Activated naive CD8-positive, alpha-beta T cell treated with anti-CD3 and anti-CD28 coated beads, Interleukin-2, amount 50 U/mL, for 24 hours (primary cell): ENCODE measurements at regions not wholly inside any gene's neighbourhood (a gene's known extent, or its start where the extent isn't known, plus 50 kb on each side); places are given as distances from the start of the nearest gene placed in this dataset.

Experiments used
- ATAC-seq: fragments of 150-1000 bp; cut with Tn5 transposase; one replicate; pipeline ENCODE4 v1.10.0; 2021
- DNase-seq: peaks from one replicate; pipeline ENCODE4 v3.0.0; 2021
- H3K27ac Mint-ChIP-seq: one replicate; pipeline ENCODE4 v1.8.0; 2021; ENCODE audit warnings: mild to moderate bottlenecking, mixed read lengths
- H3K27me3 Mint-ChIP-seq: one replicate; pipeline ENCODE4 v1.8.0; 2021; ENCODE audit warnings: mixed read lengths
- H3K36me3 Mint-ChIP-seq: one replicate; pipeline ENCODE4 v1.8.0; 2021; ENCODE audit warnings: low read depth, mixed read lengths
- H3K4me1 Mint-ChIP-seq: one replicate; pipeline ENCODE4 v1.8.0; 2021; ENCODE audit warnings: mixed read lengths
- H3K4me3 Mint-ChIP-seq: one replicate; pipeline ENCODE4 v1.8.0; 2021; ENCODE audit warnings: mild to moderate bottlenecking, moderate library complexity, mixed read lengths
- H3K9me3 Mint-ChIP-seq: one replicate; pipeline ENCODE4 v1.8.0; 2021; ENCODE audit warnings: mixed read lengths

GRCh38 chr2:234247453-234248180, 197.1 kb downstream of the SPP2 start:
- Mint-ChIP-seq H3K27ac (no peak overlapping the region), H3K27me3 (peaks cover 4% of the 10 kb centered on the region), H3K36me3 (no peaks in the 10 kb centered on the region), H3K4me3 (no peak overlapping the region), H3K9me3 (no peaks in the 10 kb centered on the region), H3K4me1 (peaks cover 14% of the 10 kb centered on the region)
- DNase-seq (no peak), ATAC-seq (no peak)

GRCh38 chr2:234245945-234246344, 195.4 kb downstream of the SPP2 start:
- peaks cover 2% of the 10 kb centered on the region for H3K27me3 Mint-ChIP-seq
- no peak overlapping the region for H3K27ac Mint-ChIP-seq
- no peak overlapping the region for H3K4me3 Mint-ChIP-seq
- H3K9me3 Mint-ChIP-seq = no peaks in the 10 kb centered on the region
- peaks cover 11% of the 10 kb centered on the region for H3K4me1 Mint-ChIP-seq
- ATAC-seq (no peak), DNase-seq (no peak)
- no peaks in the 10 kb centered on the region for H3K36me3 Mint-ChIP-seq

- ATAC-seq = no peak
- no peak overlapping the region for H3K27ac Mint-ChIP-seq
- DNase-seq = no peak
These were observed 193.5 kb downstream of the SPP2 start for GRCh38 chr2:234243871-234244565.

DNA sequence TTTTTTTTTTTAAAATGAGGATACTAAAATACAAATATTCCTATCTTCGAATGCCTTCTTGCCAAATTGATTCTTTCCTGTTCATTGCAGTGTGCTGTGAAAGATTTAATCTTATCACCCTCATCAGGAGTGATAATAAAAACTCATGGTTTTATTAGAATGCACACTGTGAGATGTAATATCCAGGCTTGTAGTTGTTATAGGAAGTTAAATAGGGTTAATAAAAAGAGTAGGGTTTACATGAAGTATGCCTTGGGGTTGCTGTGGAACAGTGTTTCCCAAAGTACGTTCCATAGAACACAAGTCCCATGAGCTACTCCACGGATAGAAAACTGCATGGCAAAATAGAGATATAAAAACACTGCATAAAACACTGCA, 191.9 kb downstream of the SPP2 start:
- H3K9me3 Mint-ChIP-seq = peaks cover 8% of the 10 kb centered on the region
- DNase-seq = no peak
- no peaks in the 10 kb centered on the region for H3K36me3 Mint-ChIP-seq
- ATAC-seq = no peak
- no peak overlapping the region for H3K27ac Mint-ChIP-seq
- peaks cover 2% of the 10 kb centered on the region for H3K27me3 Mint-ChIP-seq
- H3K4me1 Mint-ChIP-seq = peaks cover 11% of the 10 kb centered on the region
- H3K4me3 Mint-ChIP-seq = no peak overlapping the region

More at GRCh38 chr2:234243871-234244565, 193.5 kb downstream of the SPP2 start:
- peak overlapping the region; percentile 27 for H3K4me3 Mint-ChIP-seq
- peaks cover 11% of the 10 kb centered on the region for H3K4me1 Mint-ChIP-seq
- no peaks in the 10 kb centered on the region for H3K36me3 Mint-ChIP-seq
- H3K27me3 Mint-ChIP-seq = peaks cover 2% of the 10 kb centered on the region
- H3K9me3 Mint-ChIP-seq = peaks cover 8% of the 10 kb centered on the region

DNA sequence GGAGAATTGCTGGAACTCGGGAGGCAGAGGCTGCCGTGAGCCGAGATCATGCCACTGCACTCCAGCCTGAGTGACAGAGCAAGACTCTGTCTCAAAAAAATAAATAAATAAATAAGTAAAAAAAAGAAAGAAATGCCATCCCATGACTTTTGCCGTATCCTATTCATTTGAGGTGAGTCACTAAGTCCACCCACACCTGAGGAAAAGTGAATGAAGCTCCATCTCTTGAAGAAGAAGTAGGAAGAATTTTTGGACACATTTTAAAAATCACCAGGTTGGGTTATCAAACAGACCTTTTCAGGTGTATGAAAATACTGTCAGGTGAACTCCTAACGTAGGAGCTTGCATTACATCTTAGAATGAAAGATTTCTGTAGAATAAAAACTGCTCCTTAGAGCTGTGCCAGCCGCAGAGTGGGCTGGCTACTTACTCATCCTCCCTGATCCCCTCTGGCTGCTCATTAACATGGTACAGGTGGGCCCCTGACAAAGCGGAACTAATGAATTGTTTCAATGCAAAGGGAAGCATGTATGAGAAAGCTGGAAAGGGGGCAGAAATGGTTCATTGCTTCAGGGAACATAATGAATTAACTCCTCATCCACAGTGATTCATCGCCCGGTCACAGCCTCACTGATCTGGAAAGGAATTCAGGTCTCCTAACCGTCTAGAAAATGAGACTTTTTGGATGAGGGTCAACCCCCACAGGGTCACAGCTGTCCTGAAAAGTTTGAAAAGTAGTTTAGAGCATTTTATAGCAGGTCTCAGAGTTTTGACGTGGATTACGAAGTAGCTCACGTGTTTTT, 191.4 kb downstream of the SPP2 start:
- Mint-ChIP-seq H3K27ac (no peak overlapping the region), H3K4me1 (peaks cover 11% of the 10 kb centered on the region), H3K4me3 (no peak overlapping the region), H3K9me3 (peaks cover 8% of the 10 kb centered on the region), H3K36me3 (no peaks in the 10 kb centered on the region), H3K27me3 (peaks cover 2% of the 10 kb centered on the region)
- DNase-seq = no peak
- ATAC-seq = no peak

GRCh38 chr2:234240917-234241316, 190.4 kb downstream of the SPP2 start:
- peaks cover 2% of the 10 kb centered on the region for H3K27me3 Mint-ChIP-seq
- H3K4me1 Mint-ChIP-seq = peaks cover 11% of the 10 kb centered on the region
- H3K27ac Mint-ChIP-seq = no peak overlapping the region
- DNase-seq (no peak), ATAC-seq (no peak)
- H3K4me3 Mint-ChIP-seq = no peak overlapping the region
- no peaks in the 10 kb centered on the region for H3K36me3 Mint-ChIP-seq
- peaks cover 8% of the 10 kb centered on the region for H3K9me3 Mint-ChIP-seq

DNA sequence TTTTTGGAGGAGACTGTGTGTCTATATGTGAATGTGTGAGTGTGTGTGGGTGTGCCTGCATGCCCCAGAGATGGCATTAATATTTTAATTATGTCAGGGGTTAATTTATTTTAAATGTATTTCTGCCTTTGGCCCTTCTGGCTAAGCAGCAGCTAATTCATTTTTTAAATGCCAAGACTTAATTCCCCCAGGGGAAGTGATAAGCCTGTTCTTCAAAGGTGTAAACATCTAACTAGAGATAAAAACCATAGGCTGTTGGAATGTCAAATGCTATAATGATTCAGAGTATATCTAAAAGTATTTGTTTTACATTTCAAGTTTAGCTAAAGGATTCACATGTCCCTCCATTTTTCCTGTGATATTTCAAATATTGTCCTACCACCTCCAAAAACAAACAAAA, 184.7 kb downstream of the SPP2 start:
- H3K4me1 Mint-ChIP-seq = no peaks in the 10 kb centered on the region
- H3K36me3 Mint-ChIP-seq = no peaks in the 10 kb centered on the region
- no peaks in the 10 kb centered on the region for H3K27me3 Mint-ChIP-seq
- peaks cover 8% of the 10 kb centered on the region for H3K9me3 Mint-ChIP-seq
- no peak for DNase-seq
- no peak overlapping the region for H3K4me3 Mint-ChIP-seq
- ATAC-seq = no peak
- H3K27ac Mint-ChIP-seq = no peak overlapping the region

- H3K4me3 Mint-ChIP-seq = no peak overlapping the region
- H3K27ac Mint-ChIP-seq = no peak overlapping the region
- no peaks in the 10 kb centered on the region for H3K36me3 Mint-ChIP-seq
- H3K4me1 Mint-ChIP-seq = no peaks in the 10 kb centered on the region
- no peaks in the 10 kb centered on the region for H3K27me3 Mint-ChIP-seq
- no peaks in the 10 kb centered on the region for H3K9me3 Mint-ChIP-seq
- ATAC-seq (no peak), DNase-seq (no peak)
These were observed 181.0 kb downstream of the SPP2 start for GRCh38 chr2:234231460-234231859.

DNA sequence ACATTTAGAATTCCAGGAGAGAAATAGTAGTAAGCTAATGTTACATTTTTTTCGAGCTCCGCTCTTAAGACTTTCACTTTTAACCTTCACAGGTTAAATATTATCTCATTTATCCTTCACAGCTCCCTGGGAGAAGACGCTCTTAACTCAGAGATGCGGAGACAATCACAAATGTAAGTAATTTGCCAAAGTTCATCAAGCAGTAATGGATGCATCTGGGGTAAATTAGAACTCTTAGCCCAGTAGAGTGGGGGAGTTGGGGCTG, 168.5 kb downstream of the SPP2 start:
- H3K9me3 Mint-ChIP-seq = no peaks in the 10 kb centered on the region
- no peak overlapping the region for H3K27ac Mint-ChIP-seq
- no peak overlapping the region for H3K4me3 Mint-ChIP-seq
- no peaks in the 10 kb centered on the region for H3K36me3 Mint-ChIP-seq
- H3K27me3 Mint-ChIP-seq = no peaks in the 10 kb centered on the region
- ATAC-seq (no peak), DNase-seq (no peak)
- H3K4me1 Mint-ChIP-seq = peaks cover 30% of the 10 kb centered on the region

DNA sequence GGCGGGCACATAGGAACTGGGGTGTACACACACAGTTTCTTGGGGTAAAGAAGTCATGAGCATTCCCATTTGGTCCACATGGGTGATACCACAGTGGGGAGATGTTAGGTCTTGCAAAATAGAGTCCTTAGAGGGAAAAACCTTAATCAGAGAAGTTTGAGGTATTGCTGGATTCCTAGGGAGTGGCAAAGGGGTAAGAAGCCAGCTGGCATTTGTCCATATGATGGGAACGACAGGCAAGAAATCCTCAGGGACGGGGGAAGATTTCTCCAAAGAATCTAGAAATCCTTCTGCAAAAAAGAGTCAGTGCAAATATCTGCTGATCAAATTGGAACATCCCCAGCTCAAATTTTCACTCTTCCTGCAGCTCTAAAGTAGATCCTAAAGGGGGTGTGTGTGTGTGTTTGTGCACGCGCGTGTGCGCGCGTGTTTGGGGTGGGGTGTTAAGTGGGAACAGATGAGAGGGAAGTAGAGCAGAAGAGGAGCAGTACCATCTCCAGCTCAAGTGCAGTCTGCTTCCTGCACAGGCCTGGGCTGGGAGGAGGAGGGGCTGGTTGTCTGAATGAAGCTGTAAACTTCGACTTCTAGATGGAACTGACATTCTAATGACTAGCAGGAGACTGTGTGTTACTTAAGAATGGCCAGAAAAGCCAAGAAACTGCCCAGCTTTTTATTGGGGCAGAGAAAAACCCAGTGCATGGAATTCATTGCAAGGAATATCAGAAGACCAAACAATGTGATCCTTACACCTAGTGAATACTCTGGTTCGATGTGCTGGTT, 168.0 kb downstream of the SPP2 start:
- Mint-ChIP-seq H3K36me3 (no peaks in the 10 kb centered on the region), H3K27me3 (no peaks in the 10 kb centered on the region)
- no peak for ATAC-seq

GRCh38 chr2:234212534-234212933, 162.0 kb downstream of the SPP2 start:
- Mint-ChIP-seq H3K4me1 (peaks cover 16% of the 10 kb centered on the region), H3K27me3 (no peaks in the 10 kb centered on the region), H3K9me3 (peaks cover under 1% of the 10 kb centered on the region), H3K36me3 (no peaks in the 10 kb centered on the region), H3K4me3 (no peak overlapping the region), H3K27ac (no peak overlapping the region)
- ATAC-seq (no peak), DNase-seq (no peak)

More for the DNA sequence above, 168.0 kb downstream of the SPP2 start:
- H3K4me1 Mint-ChIP-seq = peaks cover 30% of the 10 kb centered on the region
- H3K27ac Mint-ChIP-seq = no peak overlapping the region
- H3K9me3 Mint-ChIP-seq = no peaks in the 10 kb centered on the region
- no peak for DNase-seq
- no peak overlapping the region for H3K4me3 Mint-ChIP-seq

GRCh38 chr2:234211797-234212196, 161.3 kb downstream of the SPP2 start:
- Mint-ChIP-seq H3K4me3 (no peak overlapping the region), H3K27ac (no peak overlapping the region), H3K27me3 (no peaks in the 10 kb centered on the region), H3K36me3 (no peaks in the 10 kb centered on the region), H3K9me3 (peaks cover 4% of the 10 kb centered on the region), H3K4me1 (peaks cover 8% of the 10 kb centered on the region)
- ATAC-seq = no peak
- DNase-seq = no peak

- H3K36me3 Mint-ChIP-seq = no peaks in the 10 kb centered on the region
- peaks cover 8% of the 10 kb centered on the region for H3K9me3 Mint-ChIP-seq
- ATAC-seq (no peak), DNase-seq (no peak)
- no peak overlapping the region for H3K27ac Mint-ChIP-seq
- no peak overlapping the region for H3K4me3 Mint-ChIP-seq
- peaks cover 6% of the 10 kb centered on the region for H3K4me1 Mint-ChIP-seq
- H3K27me3 Mint-ChIP-seq = no peaks in the 10 kb centered on the region
These were observed 156.2 kb downstream of the SPP2 start for GRCh38 chr2:234206738-234207137.

GRCh38 chr2:234204480-234204879, 154.0 kb downstream of the SPP2 start:
- Mint-ChIP-seq H3K4me1 (peaks cover 6% of the 10 kb centered on the region), H3K27me3 (no peaks in the 10 kb centered on the region), H3K27ac (no peak overlapping the region), H3K9me3 (peaks cover 8% of the 10 kb centered on the region), H3K4me3 (no peak overlapping the region), H3K36me3 (no peaks in the 10 kb centered on the region)
- DNase-seq (no peak), ATAC-seq (no peak)
